Pons (tissue), 1 donor: ENCODE measurements at regions not wholly inside any gene's neighbourhood (a gene's known extent, or its start where the extent isn't known, plus 50 kb on each side); places are given as distances from the start of the nearest gene placed in this dataset.
"Not testable (repeated sequence)": the region's sequence is repeated elsewhere in the genome, so short reads cannot be mapped to it uniquely, and the experiment has no call there.

Experiments
- DNase-seq: peaks from one replicate; pipeline ENCODE4 v3.0.0-alpha.2; 2016; ENCODE audit warnings: low spot score

DNA sequence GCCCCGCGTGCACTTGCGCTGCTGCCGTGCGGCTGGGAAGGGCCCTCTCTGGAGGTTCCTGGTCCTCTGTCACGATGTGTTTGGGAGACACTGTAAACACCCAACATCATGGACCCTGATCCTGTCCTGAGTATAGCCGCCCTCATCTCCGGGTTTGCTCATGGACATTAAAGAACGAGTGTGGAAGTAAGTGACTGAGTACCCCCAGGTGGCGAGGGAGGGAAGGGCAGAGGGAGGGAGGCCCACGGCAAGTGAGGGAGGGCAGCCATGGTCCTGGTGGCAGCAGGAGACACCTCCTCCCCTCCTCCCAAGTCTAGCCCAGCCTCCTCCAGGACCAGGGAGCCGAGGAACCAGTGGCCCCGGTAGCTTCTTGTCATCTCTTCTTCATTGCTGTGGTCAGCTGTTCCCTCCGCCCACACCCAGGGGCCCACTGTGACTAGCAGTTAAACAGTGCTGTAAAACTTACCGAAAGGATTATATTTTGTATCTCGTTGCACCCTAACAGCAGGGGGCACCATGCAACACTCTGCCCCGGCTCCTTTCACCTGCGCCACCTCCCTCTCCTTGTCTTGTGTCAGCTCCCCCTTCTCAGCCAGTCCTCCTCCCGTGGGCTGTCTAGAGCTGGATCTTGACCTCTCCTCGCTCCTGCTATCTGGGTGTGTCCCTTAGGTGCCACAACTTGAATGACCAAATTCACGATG is 566.5 kb upstream of the B3GAT1 start:
- no peak for DNase-seq

DNA sequence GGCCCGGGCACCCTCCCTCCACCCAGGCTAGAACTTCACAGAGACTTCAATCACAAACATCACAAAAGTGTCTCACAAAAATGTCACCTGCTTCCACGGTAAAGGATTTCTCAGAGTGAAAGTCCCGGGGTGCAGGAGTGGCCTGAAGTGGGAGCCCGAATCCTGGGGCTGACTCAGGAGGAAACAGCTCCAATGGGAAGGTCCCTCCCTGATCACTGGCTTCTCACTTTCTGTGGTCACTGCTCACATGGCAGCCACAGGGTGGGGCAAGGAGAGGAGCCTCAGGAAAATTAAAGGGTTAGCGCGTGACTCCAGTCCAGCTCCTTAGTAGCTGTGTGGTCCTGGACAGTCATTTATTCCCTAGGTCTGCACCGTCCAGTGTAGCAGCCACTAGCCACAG is 564.5 kb upstream of the B3GAT1 start:
- no peak for DNase-seq

DNA sequence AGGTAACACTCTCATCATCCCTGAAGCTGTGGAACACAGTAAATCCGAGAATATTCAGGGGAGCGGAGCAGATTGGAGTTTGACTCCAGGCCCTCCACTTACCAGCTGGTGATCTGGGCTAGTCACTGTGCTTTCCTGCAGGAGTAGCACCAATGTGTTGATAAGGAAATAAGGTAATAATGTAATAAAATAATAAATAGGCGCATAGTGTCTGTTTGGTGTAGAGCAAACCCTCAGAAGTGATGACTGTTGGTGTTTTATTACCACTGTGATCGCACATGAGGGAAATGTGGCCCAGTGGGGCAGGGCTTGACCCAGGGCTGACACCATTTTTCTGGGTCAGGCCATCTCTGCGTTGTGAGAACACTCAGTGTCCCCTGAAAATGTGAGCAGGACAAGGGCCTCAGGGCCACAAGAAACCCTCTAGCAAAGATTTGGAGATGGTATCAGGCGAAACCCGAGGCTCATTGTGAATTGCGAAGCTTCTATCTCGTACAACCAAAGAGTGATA is 563.9 kb upstream of the B3GAT1 start:
- DNase-seq = no peak

DNA sequence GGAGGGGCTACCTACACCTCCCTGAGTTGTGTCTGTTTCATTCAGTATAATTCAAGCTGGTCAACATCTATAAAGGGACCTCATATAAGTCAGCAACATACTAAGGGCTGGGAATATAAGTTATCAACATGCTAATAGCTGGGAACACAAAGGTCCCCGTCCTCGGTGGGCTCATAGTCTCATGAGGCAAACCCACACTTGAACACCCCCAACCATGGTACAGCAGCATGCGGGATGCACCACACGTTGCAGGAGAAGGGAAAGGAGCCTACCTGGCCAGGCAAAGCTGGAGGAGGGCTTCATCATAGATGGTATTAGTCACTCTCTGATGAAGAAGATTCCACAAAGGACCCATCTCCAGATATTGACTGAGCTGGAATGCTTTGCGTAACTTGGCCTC is 561.8 kb upstream of the B3GAT1 start:
- no peak for DNase-seq

DNA sequence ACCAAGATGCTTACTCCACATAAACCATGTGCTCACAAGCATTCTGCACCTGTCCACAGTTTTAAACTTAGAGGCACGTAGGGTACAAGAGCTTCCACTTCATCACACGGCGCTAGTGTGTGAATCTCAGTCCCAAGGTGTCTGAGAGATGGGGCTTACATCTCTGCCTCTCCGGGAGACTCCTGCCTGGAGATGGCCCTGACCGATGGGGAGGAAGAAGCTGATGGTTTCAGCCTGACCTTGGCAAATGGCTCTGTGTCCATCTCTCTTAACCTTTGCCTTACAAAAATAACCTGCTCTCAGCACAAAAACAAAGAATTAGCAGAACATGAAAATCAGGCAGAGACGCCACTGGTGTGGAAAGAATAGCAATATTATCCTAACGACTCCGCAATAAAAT is 559.3 kb upstream of the B3GAT1 start:
- DNase-seq = no peak

DNA sequence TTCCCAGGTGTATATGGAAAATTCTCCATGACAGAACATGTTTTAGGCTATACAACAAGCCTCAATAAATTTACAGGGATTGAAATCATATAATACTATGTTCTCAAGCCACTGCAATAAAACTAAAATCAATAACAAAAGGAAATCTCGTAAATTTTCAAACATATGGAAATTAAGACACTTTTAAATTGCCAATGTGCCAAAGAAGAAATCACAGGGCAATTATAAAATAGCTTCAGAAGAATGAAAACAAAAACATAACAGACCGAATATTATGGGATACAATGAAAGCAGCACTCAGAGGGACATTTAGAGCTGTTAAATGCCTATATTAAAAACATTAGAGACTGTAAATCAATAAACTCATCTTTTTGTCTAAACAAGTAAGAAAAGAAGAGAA is 555.7 kb upstream of the B3GAT1 start:
- no peak for DNase-seq

DNA sequence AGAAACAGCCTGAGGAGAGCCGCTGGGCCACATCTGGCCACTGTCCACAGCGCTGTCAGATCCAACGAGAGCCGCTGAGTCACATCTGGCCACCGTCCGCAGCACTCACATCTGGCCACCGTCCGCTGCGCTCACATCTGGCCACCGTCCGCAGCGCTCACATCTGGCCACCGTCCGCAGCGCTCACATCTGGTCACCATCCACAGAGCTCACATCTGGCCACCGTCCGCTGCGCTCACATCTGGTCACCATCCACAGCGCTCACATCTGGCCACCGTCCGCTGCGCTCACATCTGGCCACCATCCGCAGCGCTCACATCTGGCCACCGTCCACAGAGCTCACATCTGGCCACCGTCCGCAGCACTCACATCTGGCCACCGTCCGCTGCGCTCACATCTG is 549.3 kb upstream of the B3GAT1 start:
- DNase-seq = not testable (repeated sequence)

DNA sequence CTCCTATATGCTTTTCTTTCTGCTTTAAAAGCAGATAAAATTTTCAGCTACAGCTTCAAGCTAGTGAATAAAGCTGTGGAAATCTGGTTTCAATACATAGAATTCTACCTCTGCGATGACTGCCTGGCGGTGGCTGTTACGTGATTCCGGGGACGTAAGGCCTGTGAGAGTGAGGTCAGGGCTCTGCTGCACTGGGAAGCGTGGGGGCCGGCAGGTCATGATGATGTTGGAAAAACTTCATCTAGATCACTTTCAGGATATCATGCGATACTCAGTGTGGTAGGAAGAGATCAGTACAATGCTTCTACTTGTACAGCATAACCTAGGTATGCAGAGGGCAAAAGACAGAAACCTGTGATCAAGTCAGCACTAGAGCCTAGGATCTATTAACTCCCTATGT is 546.8 kb upstream of the B3GAT1 start:
- DNase-seq = no peak

DNA sequence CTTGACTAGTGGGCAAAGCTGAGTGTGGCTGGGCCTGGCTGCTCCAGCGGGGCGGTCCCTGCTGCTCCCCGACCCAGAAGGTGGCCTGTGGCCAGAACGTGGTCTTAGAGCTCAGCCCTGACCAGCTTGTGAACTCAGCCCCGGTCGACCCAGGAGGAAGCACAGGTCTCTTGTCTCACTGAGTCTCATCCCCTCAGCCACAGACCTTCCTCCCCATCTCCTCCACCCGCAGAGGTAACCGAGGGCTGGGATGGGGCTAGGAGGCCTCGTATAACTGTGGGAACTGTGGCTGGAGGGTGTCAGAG is 546.2 kb upstream of the B3GAT1 start:
- no peak for DNase-seq

DNA sequence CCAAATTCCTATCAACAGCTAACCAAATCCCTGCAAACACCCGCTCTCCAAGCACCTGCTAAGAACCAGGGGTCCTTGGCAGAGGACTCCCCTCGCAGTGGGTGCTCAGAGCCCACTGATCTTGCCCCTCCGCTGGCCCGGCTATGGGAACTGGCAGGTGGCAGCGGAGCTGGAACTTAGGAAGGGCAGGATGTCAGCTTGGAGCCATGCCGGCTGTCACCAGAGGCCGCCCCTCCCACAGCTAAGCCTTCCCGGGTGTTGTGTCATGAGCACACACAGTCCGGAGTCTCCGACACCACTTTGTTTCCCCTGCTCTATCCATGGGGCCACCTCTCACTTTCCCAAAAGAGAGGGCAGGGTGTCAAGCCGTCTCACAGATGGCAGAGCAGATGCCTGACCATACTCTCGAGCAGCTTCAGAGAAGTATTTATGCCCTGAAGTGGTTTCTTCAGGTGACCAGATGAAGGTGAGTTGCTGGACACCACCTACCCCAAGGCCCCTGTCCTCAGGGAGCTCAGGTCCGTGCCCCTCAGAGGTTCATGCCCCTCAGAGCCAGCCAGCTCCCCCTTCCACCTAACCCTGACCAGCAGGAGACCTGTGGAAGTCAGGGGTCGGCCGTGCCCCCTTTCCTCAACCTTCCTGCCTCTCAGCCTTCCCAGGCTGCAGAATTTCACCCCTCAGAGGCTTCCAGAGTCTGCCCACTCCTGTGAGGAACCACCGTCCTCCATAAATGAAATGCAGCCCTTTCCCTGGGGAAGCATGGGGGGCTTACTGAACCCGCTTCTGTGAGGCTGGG is 545.7 kb upstream of the B3GAT1 start:
- DNase-seq = no peak

DNA sequence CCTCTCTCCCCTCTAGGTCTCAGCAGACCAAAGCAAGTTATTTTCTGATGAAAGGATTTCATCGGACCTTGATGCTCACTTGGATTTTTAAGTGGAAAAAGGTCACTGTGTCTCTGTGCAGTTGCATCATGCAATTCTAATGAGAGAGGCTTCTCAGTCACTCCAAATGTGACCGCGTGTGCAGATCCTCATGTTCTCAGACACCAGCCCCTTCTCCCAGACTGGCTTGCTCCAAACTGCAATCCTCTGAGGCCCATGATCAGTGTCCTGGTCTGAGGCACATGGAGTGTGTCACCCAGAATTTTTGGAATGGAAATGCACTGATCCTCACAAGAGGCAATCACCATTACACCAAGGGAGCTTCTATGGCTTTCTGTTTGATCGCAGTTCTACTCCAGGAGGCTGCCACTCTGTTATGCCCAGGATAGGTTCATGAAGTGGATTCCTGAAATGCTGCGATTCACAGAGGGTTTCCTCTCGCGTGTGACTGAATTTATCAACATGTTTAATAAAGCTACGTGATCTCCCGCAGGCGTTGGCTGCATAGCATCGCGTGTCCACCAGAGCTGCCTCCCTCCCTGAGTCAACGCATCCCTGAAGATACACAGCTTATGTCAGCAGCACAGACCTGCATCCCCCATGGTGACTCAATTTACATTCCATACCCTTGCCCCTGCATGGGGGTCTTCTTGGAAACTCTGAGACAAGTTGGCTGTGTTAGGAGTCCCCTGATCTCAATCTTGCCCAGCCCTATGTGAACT is 544.6 kb upstream of the B3GAT1 start:
- no peak for DNase-seq

DNA sequence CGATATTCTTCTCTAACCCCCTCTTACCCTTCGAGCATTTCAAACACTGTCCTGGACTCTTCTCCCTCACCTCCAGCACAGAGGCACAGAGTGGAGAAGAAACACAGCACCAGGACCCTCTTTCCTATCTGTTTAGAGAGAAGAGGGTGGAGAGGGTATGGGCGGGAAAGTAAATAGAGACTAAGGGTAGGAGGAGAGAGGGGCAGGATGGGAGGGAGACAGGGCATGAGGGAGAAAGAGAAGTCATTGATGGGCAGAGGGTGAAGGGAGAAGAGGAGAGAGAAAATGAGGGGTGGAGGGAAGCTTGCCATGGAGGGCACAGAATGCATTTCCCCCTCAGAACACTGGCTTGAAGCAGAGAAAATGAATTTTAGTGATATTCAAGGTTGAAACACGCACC is 543.9 kb upstream of the B3GAT1 start:
- DNase-seq = not testable (repeated sequence)

DNA sequence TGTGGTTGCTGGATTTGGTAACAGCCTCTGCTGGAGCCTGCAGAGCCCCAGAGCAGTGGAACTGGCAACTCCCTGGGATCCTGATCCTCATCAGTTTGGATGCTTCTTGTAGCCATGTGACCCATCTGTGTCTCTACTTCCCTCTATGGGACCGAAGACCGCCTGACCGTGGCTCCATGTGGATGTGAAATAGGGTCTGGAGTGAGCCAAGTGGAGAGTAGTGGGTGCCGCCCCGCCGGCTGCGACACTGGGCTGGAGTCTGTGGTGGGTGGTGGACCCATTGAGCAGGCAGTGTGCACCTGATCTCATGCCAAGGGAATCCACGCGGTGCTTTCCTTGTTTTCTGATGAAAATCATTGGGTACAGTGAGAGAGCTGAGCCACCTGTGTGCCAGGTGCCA is 543.2 kb upstream of the B3GAT1 start:
- no peak for DNase-seq

DNA sequence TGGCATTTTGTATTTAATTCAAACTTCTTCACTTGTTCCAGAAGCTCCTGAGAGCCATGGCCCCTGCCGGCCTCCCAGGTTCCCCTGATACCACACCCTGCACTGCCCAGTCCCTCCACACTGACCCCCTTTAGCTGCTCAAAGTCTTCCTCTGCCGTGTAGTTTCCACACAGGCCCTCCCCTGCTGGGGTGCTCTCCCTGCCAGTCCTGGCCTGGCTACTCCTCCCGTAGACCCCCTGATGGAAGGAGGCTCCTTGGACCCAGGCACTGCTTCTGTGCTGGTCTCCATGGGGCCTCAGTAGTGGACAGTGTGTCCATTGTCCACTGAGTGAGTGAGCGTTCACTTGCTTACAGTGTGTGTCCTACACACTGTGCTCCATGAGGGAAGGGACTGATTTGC is 542.4 kb upstream of the B3GAT1 start:
- DNase-seq = not testable (repeated sequence)

DNA sequence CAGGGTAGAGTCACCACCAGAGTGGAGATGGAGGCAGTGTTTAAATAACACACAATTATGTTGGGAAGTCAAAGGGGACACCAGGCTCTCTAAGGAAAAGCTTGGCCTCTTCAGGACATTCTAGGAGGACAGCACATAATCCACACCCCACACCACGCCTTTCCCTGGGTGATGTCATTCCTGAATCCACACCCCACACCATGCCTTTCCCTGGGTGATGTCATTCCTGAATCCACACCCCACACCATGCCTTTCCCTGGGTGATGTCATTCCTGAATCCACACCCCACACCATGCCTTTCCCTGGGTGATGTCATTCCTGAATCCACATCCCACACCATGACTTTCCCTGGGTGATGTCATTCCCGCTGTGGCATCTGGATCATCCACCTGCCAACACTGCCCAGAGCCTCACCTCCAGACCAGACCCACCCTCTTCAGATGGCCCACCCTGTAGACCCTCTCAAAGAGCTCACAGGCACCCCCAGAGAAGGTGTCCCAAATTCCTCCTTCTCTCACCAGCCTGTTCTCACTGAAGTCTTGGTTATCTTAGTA is 541.5 kb upstream of the B3GAT1 start:
- not testable (repeated sequence) for DNase-seq

DNA sequence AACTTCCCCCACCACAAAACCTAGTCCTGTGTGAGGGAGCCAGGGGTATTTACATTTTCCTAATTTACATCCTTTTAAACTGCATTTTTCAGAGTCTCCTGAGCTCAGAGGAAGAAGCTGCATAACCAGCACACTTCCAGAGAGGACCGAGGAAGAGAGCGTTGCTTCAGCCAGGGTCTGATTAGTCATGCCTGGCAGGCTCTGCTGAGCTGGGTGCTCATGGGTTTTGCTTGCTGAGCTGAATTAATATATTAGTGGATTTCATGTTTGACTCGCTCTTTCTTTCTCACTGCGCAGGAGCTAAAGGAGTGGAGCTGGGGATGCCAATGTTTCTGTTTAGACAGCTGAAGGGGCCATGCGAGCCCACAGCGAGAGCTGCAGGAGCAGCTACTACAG is 539.3 kb upstream of the B3GAT1 start:
- DNase-seq = no peak

DNA sequence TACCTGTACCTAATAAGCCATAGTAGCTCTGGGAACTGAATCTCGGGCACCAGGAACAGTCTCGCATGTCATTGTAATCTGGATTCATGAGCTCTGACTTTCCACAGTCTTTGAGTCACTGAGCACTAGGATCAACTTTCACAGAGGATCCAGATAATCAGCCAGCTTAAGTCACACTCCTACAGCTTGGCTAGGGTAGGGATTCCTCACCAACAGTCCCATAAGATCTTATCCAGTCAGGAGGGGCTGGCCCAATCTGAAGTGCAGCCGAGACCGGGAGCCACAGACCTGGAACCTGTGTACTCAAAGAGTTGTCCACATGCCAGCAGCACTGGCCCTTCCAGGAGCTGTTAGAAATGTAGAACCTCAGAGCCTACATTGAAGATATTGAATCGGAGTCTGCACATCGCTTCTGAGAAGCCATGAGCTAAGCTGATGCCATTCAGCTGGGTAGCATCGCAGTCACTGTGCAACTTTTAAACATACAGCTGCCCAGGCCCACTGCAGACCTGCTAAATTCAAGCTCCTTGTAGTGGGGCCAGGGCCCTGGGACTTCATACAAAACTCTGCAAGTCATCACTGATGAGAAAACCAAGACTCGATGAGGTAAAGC is 538.8 kb upstream of the B3GAT1 start:
- no peak for DNase-seq

DNA sequence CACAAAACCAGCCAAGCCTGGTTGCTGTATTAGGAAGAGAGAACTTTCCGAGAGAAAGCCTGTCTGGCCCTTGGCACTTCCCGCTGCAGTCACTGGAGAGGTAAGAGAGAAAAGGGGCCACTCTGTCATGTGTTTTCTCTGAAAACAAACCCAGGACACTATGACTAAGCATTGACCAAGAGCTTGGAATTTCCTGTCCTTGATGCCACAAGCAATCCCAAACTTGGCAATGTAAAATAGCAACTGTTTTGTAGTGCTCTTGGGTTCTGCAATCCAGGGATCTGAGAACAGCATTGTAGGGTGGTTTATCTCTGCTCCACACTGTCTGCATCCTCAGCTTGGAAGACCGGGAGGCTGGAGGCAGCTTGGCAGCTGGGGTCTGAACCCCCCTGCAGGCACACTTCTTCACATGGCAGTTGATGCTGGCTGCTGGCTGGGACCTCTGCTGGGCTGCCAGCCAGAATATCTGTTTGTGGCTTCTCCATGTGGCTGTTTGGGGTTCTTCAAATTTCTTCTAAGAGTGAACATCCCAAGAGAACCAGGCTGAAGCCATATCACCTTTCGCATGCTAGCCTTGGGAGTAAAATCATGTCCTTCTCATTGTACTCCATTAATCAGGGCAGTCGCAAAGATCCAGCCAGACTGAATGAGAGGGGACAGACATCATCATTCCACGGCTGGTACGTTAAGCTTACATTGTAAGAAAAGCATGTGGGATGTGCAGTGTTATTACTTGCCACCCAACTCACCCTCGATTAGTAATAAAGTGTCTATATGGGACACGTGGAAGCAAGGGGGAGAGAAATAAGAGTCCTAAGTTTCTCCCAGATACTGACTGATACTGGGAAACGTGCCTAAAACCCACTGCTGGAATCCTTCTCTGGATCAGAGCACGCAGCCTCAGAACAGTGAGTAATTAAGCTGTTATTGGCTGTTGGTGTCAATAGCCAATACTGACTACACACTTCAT is 537.4 kb upstream of the B3GAT1 start:
- no peak for DNase-seq

DNA sequence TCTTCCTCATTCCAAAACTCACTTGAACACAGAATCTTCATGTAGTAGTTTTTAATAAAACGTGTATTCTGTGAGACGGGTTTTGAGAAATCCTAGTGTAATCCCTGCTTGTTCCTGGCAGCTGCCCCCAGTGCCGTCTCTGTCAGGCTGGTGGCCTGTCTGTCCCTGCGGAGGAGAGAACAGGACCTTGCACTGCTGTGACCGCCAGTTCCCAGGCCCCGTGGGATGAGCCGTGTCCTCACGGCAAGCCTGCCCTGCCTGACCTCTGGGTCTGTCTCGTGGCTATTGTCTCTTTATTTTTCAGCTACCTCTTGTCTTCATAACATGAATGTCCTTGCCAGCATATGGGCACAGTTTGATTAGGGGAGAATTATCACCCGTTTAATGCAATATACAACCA is 535.5 kb upstream of the B3GAT1 start:
- DNase-seq = no peak

DNA sequence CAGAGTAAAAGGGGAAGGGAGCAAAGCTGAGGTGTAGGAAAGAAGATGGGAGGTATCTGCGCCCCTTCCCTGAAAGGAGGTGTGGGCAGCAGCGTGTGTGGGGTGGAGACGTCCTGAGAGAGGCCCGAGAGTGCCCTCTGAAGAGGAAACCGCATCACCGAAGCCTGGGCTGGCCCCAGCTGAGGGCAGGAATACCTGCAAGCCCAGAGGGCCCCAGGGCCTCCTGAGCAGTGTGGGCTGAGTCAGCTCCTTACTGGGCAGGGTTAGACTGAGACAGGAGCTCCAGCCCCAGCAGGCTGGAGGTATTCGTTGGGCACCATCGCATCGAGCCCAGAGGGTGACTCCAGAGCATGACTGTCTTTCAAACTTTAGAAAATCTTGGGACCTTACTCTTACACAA is 534.0 kb upstream of the B3GAT1 start:
- DNase-seq = no peak

DNA sequence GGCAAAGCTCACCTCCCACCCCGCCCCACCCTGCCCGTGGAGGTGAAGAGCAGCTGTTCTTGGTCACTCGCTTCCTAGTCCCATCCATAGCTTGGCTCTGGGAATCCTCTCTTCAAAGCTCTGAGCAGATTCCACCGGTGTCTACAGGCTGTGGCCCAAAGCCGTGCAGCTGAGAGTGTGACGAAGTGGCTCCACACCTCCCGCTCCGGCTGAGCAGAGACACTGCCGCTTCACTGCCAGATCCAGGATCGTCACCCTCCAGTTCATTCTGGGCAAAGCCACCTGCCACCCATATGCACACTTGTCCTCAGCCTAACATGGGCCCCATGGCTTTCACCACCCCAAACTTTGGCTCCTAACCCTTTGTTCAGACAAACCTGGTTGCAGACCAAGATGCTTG is 532.9 kb upstream of the B3GAT1 start:
- DNase-seq = no peak
